Testis (tissue), 2 donors: ENCODE measurements at regions not wholly inside any gene's neighbourhood (a gene's known extent, or its start where the extent isn't known, plus 50 kb on each side); places are given as distances from the start of the nearest gene placed in this dataset.

Experiments
- POLR2A ChIP-seq: fragments of 450-650 bp; IDR thresholded peaks from one replicate; pipeline ENCODE4 v1.6.1; 2017; ENCODE audit warnings: antibody characterized with exemption, mild to moderate bottlenecking, moderate library complexity
- TF ChIP-seq, protein P1 (sequence below), 3 experiments: fragments of 450-650 bp in 2 of 3; fragments of 200-600 bp in 1 of 3; sonication (generic) in 1 of 3; IDR thresholded peaks; one replicate each; pipeline ENCODE4 v1.5.1; 2016 to 2019; ENCODE audit warnings: antibody characterized with exemption in 3 of 3, mild to moderate bottlenecking in 2 of 3, moderate library complexity in 1 of 3

DNA sequence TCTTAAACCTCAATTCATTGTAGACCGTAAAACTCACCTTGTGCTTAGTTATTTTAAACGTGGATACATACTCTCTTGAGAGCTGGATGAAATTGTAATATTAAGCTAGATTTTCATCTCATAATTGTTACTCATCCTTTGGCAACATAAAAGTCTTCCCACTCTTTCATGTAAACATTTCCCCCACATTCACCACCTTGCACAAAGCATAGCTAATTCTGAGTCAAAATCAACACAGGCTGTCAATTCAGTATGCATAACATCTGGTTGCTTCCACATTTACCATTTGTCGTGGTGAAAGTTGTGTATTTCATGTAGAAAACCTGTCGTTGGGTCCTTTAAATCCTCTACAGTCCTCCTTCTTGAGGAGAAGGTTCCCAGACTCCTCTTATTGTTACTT is 524.6 kb downstream of the OTOL1 start:
- TF ChIP-seq, protein P1, sequence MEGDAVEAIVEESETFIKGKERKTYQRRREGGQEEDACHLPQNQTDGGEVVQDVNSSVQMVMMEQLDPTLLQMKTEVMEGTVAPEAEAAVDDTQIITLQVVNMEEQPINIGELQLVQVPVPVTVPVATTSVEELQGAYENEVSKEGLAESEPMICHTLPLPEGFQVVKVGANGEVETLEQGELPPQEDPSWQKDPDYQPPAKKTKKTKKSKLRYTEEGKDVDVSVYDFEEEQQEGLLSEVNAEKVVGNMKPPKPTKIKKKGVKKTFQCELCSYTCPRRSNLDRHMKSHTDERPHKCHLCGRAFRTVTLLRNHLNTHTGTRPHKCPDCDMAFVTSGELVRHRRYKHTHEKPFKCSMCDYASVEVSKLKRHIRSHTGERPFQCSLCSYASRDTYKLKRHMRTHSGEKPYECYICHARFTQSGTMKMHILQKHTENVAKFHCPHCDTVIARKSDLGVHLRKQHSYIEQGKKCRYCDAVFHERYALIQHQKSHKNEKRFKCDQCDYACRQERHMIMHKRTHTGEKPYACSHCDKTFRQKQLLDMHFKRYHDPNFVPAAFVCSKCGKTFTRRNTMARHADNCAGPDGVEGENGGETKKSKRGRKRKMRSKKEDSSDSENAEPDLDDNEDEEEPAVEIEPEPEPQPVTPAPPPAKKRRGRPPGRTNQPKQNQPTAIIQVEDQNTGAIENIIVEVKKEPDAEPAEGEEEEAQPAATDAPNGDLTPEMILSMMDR (IDR thresholded peaks at IDR 0.05) = no peak
- no peak for TF ChIP-seq POLR2A
